Testis (tissue), 2 donors: ENCODE measurements at regions not wholly inside any gene's neighbourhood (a gene's known extent, or its start where the extent isn't known, plus 50 kb on each side); places are given as distances from the start of the nearest gene placed in this dataset.

Experiments
- DNase-seq: peaks from one replicate; pipeline ENCODE4 v3.0.0-alpha.2; 2019
- H3K27ac ChIP-seq, 2 donors: fragments of 200-600 bp; sonication (generic); one replicate each; pipeline ENCODE4 v1.5.1; 2019
- H3K27me3 ChIP-seq: fragments of 200-600 bp; sonication (generic); one replicate; pipeline ENCODE4 v1.5.1; 2019
- H3K36me3 ChIP-seq: fragments of 200-600 bp; sonication (generic); one replicate; pipeline ENCODE4 v1.5.1; 2017; ENCODE audit warnings: low read depth; ENCODE audit errors: missing control alignments
- H3K4me1 ChIP-seq: fragments of 200-600 bp; sonication (generic); one replicate; pipeline ENCODE4 v1.5.1; 2019
- H3K4me3 ChIP-seq, 2 donors: fragments of 200-600 bp; sonication (generic); one replicate each; pipeline ENCODE4 v1.5.1; 2017 to 2019
- H3K9me3 ChIP-seq: fragments of 200-600 bp; sonication (generic); one replicate; pipeline ENCODE4 v1.5.1; 2017
- POLR2A ChIP-seq: fragments of 450-650 bp; IDR thresholded peaks from one replicate; pipeline ENCODE4 v1.6.1; 2017; ENCODE audit warnings: antibody characterized with exemption, mild to moderate bottlenecking, moderate library complexity
- WGBS, 2 donors: methylation state at CpG; one replicate each; pipeline ENCODE4 v1.1.5; 2018; 5-methylcytosine and 5-hydroxymethylcytosine counted together
- intact Hi-C: fragments of 100-400 bp; cut with DNase I; formaldehyde crosslinking; loops from one replicate; pipeline ENCODE4 v1.15.1; 2023; ENCODE audit warnings: low total_unique reads
- TF ChIP-seq, protein P1 (sequence below), 3 experiments: fragments of 450-650 bp in 2 of 3; fragments of 200-600 bp in 1 of 3; sonication (generic) in 1 of 3; IDR thresholded peaks; one replicate each; pipeline ENCODE4 v1.5.1; 2016 to 2019; ENCODE audit warnings: antibody characterized with exemption in 3 of 3, mild to moderate bottlenecking in 2 of 3, moderate library complexity in 1 of 3

GRCh38 chr9:79946712-79947111, 374.9 kb downstream of the TLE4 start:
- DNase-seq = no peak
- Histone ChIP-seq H3K27ac (no peak overlapping the region), H3K4me3 (no peak overlapping the region), H3K4me1 (no peaks in the 10 kb centered on the region), H3K36me3 (no peaks in the 10 kb centered on the region), H3K9me3 (no peaks in the 10 kb centered on the region), H3K27me3 (no peaks in the 10 kb centered on the region)
- TF ChIP-seq POLR2A = no peak
- TF ChIP-seq, protein P1, sequence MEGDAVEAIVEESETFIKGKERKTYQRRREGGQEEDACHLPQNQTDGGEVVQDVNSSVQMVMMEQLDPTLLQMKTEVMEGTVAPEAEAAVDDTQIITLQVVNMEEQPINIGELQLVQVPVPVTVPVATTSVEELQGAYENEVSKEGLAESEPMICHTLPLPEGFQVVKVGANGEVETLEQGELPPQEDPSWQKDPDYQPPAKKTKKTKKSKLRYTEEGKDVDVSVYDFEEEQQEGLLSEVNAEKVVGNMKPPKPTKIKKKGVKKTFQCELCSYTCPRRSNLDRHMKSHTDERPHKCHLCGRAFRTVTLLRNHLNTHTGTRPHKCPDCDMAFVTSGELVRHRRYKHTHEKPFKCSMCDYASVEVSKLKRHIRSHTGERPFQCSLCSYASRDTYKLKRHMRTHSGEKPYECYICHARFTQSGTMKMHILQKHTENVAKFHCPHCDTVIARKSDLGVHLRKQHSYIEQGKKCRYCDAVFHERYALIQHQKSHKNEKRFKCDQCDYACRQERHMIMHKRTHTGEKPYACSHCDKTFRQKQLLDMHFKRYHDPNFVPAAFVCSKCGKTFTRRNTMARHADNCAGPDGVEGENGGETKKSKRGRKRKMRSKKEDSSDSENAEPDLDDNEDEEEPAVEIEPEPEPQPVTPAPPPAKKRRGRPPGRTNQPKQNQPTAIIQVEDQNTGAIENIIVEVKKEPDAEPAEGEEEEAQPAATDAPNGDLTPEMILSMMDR (IDR thresholded peaks at IDR 0.05) = no peak
- 71 to 72% methylated on average over 2 of the region's 2 CpGs for WGBS, 2 donors
- intact Hi-C loops = no loop called here

DNA sequence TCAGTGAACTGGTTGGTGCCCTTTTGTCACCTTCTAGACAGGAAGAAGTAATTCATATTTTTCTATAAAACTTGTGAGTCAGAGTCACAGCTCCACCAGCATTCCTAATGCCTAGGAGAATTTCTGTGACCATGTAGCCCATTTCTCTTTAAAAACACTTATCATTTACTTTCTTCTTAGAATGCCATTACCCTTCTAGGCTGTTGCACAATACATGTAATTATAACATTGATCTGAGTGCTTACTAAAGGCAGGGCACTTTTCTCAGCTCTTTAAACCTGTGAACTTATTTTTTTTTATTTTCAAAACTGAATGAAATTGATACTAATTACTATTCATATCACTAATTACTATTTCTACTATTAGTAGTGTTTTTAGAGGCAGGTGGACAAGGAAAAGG, 373.7 kb downstream of the TLE4 start:
- H3K9me3 ChIP-seq = no peaks in the 10 kb centered on the region
- no peaks in the 10 kb centered on the region for H3K36me3 ChIP-seq
- no peaks in the 10 kb centered on the region for H3K27me3 ChIP-seq
- intact Hi-C loops = no loop called here
- no peak overlapping the region for H3K4me3 ChIP-seq
- H3K4me1 ChIP-seq = no peaks in the 10 kb centered on the region
- no peak for DNase-seq
- TF ChIP-seq POLR2A = no peak
- no peak overlapping the region for H3K27ac ChIP-seq

DNA sequence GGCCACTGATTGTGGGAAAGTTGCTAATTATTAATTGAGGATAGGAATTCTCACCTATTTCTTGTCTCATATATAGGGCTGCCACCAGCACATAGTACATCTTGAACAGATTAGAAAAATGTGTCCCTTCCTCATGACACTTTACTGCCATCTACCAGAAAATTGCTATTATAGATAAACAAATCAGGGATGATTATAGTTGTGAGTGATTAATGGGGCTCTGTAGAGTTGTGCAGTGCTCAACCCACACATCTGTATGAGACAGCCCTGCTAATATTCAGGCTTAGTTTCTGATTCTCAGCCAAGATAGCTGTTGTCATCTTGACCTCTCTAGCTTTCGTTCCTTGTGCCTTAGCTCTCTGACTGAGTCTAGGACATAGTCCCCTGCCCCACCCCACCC, 373.3 kb downstream of the TLE4 start:
- Histone ChIP-seq H3K36me3 (no peaks in the 10 kb centered on the region), H3K27ac (no peak overlapping the region), H3K9me3 (no peaks in the 10 kb centered on the region), H3K27me3 (no peaks in the 10 kb centered on the region), H3K4me3 (no peak overlapping the region), H3K4me1 (no peaks in the 10 kb centered on the region)
- 73 to 89% methylated on average over 1 of the region's 1 CpG for WGBS, 2 donors
- no peak for TF ChIP-seq POLR2A
- TF ChIP-seq, protein P1 (IDR thresholded peaks at IDR 0.05) = no peak
- no peak for DNase-seq
- intact Hi-C loops = no loop called here

DNA sequence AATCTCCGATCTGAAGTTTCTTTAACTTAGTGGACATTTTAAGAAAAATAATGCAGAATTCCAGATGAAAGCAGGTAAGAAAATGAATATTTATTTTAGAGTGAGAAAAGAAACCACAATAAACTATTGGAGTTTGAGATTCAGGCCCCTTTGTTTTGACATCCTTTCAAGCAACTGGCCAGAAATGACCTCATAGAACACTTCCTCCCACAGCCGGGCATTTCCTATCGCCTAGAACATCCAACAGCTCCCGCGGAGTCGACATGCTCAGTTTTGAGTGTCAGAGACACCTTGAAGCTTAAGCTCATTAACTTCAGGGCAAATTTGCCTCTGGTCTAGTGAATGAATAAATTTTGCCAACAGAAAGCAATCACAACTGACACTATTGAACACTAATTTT, 369.2 kb downstream of the TLE4 start:
- intact Hi-C loops = no loop called here
- 82 to 86% methylated on average over 6 of the region's 6 CpGs for WGBS, 2 donors
- H3K9me3 ChIP-seq = no peaks in the 10 kb centered on the region
- TF ChIP-seq, protein P1 (IDR thresholded peaks at IDR 0.05) = no peak
- TF ChIP-seq POLR2A = no peak
- no peak overlapping the region for H3K27ac ChIP-seq
- no peaks in the 10 kb centered on the region for H3K36me3 ChIP-seq
- no peaks in the 10 kb centered on the region for H3K27me3 ChIP-seq
- no peaks in the 10 kb centered on the region for H3K4me1 ChIP-seq
- no peak for DNase-seq
- no peak overlapping the region for H3K4me3 ChIP-seq

GRCh38 chr9:79939819-79940218, 368.1 kb downstream of the TLE4 start:
- Histone ChIP-seq H3K27ac (no peak overlapping the region), H3K4me1 (no peaks in the 10 kb centered on the region), H3K27me3 (no peaks in the 10 kb centered on the region), H3K9me3 (no peaks in the 10 kb centered on the region), H3K36me3 (no peaks in the 10 kb centered on the region), H3K4me3 (no peak overlapping the region)
- DNase-seq = no peak
- WGBS, 2 donors = 64 to 67% methylated on average over 5 of the region's 5 CpGs
- TF ChIP-seq POLR2A = no peak
- TF ChIP-seq, protein P1 (IDR thresholded peaks at IDR 0.05) = no peak
- intact Hi-C loops = no loop called here
